Prostate gland (tissue), 2 donors: ENCODE measurements at regions not wholly inside any gene's neighbourhood (a gene's known extent, or its start where the extent isn't known, plus 50 kb on each side); places are given as distances from the start of the nearest gene placed in this dataset.

Source experiments
- DNase-seq: peaks from one replicate; pipeline ENCODE4 v3.0.0-alpha.2; 2019; ENCODE audit warnings: low spot score
- H3K27ac ChIP-seq, 2 donors: fragments of 200-600 bp; sonication (generic); 2 replicates each; pipeline ENCODE4 v1.5.1; 2017 to 2019
- H3K27me3 ChIP-seq: fragments of 200-600 bp; sonication (generic); replicated peaks from 2 replicates; pipeline ENCODE4 v1.5.1; 2019; ENCODE audit not compliant: insufficient read depth
- H3K36me3 ChIP-seq, 2 donors: fragments of 200-600 bp; sonication (generic); 1 replicate in 1 of 2; 2 replicates in 1 of 2; pipeline versions ENCODE4 v1.5.1 to v1.8.1; 2017 to 2019
- H3K4me1 ChIP-seq: fragments of 200-600 bp; sonication (generic); replicated peaks from 2 replicates; pipeline ENCODE4 v1.5.1; 2019
- H3K4me3 ChIP-seq, 2 donors: fragments of 200-600 bp; sonication (generic); 2 replicates each; pipeline ENCODE4 v1.5.1; 2017 to 2019
- H3K9me3 ChIP-seq: fragments of 200-600 bp; sonication (generic); 2 replicates; pipeline ENCODE4 v1.5.1; 2017
- CTCF ChIP-seq, 4 experiments: fragments of 200-600 bp in 2 of 4; fragments of 450-650 bp in 2 of 4; sonication (generic) in 2 of 4; IDR thresholded peaks; 1 replicate in 3 of 4; 2 replicates in 1 of 4; pipeline ENCODE4 v1.5.1; 2016 to 2019; ENCODE audit warnings: antibody characterized with exemption in 4 of 4, mild to moderate bottlenecking in 2 of 4, moderate library complexity in 2 of 4
- POLR2A ChIP-seq: fragments of 450-650 bp; IDR thresholded peaks from one replicate; pipeline ENCODE4 v1.6.1; 2016; ENCODE audit warnings: antibody characterized with exemption, mild to moderate bottlenecking
- POLR2AphosphoS5 ChIP-seq: sonication (generic); formaldehyde crosslinking; IDR thresholded peaks from one replicate; pipeline ENCODE4 v1.6.1; 2017; ENCODE audit warnings: antibody characterized with exemption
- WGBS: methylation state at CpG from one replicate; pipeline ENCODE4 v1.1.5; 2018; 5-methylcytosine and 5-hydroxymethylcytosine counted together
- intact Hi-C: fragments of 100-400 bp; cut with DNase I; formaldehyde crosslinking; loops from one replicate; pipeline ENCODE4 v1.14.2; 2022

- Histone ChIP-seq H3K4me1 (no peaks in the 10 kb centered on the region), H3K4me3 (no peak overlapping the region), H3K9me3 (no peaks in the 10 kb centered on the region), H3K36me3 (no peaks in the 10 kb centered on the region), H3K27me3 (no peaks in the 10 kb centered on the region), H3K27ac (no peak overlapping the region)
- intact Hi-C loops = no loop called here
- DNase-seq = no peak
- TF ChIP-seq CTCF (IDR thresholded peaks at IDR 0.05) (no peak), POLR2A (no peak), POLR2AphosphoS5 (no peak)
- WGBS = 89% methylated on average over 3 of the region's 3 CpGs
These were observed 56.3 kb upstream of the NCKAP5 start for GRCh38 chr2:133624551-133624950.

GRCh38 chr2:133627741-133628140 lies 59.5 kb upstream of the NCKAP5 start:
- Histone ChIP-seq H3K36me3 (no peaks in the 10 kb centered on the region), H3K27me3 (no peaks in the 10 kb centered on the region), H3K9me3 (no peaks in the 10 kb centered on the region), H3K27ac (no peak overlapping the region), H3K4me1 (no peaks in the 10 kb centered on the region), H3K4me3 (no peak overlapping the region)
- intact Hi-C loops = no loop called here
- TF ChIP-seq CTCF (IDR thresholded peaks at IDR 0.05) (no peak), POLR2AphosphoS5 (no peak), POLR2A (no peak)
- 80% methylated on average over 1 of the region's 1 CpG for WGBS
- DNase-seq = no peak

- H3K27ac ChIP-seq = no peak overlapping the region
- TF ChIP-seq POLR2AphosphoS5 (no peak), POLR2A (no peak), CTCF (IDR thresholded peaks at IDR 0.05) (no peak)
- no peaks in the 10 kb centered on the region for H3K36me3 ChIP-seq
- no peaks in the 10 kb centered on the region for H3K4me1 ChIP-seq
- intact Hi-C loops = no loop called here
- H3K27me3 ChIP-seq = no peaks in the 10 kb centered on the region
- H3K9me3 ChIP-seq = no peaks in the 10 kb centered on the region
- H3K4me3 ChIP-seq = no peak overlapping the region
- 90% methylated on average over 7 of the region's 7 CpGs for WGBS
- DNase-seq = no peak
These were observed 65.0 kb upstream of the NCKAP5 start for GRCh38 chr2:133633309-133633708.

- no peaks in the 10 kb centered on the region for H3K27me3 ChIP-seq
- DNase-seq = no peak
- intact Hi-C loops = no loop called here
- WGBS = 46% methylated on average over 8 of the region's 8 CpGs
- no peak overlapping the region for H3K27ac ChIP-seq
- H3K36me3 ChIP-seq = no peaks in the 10 kb centered on the region
- H3K4me1 ChIP-seq = no peaks in the 10 kb centered on the region
- no peak overlapping the region for H3K4me3 ChIP-seq
- TF ChIP-seq CTCF (IDR thresholded peaks at IDR 0.05) (no peak), POLR2A (no peak), POLR2AphosphoS5 (no peak)
- no peaks in the 10 kb centered on the region for H3K9me3 ChIP-seq
These were observed 65.7 kb upstream of the NCKAP5 start for GRCh38 chr2:133633881-133634409.

- no peak for DNase-seq
- TF ChIP-seq CTCF (IDR thresholded peaks at IDR 0.05) (no peak), POLR2A (no peak), POLR2AphosphoS5 (no peak)
- Histone ChIP-seq H3K4me3 (no peak overlapping the region), H3K4me1 (no peaks in the 10 kb centered on the region), H3K27me3 (no peaks in the 10 kb centered on the region), H3K27ac (no peak overlapping the region), H3K36me3 (no peaks in the 10 kb centered on the region), H3K9me3 (no peaks in the 10 kb centered on the region)
- intact Hi-C loops = no loop called here
These were observed 66.9 kb upstream of the NCKAP5 start for GRCh38 chr2:133635131-133635530.
